ENCODE measurements at regions not wholly inside any gene's neighbourhood (a gene's known extent, or its start where the extent isn't known, plus 50 kb on each side); places are given as distances from the start of the nearest gene placed in this dataset.

GRCh38 chr21:41632748-41633475 lies 125.0 kb upstream of the TMPRSS2 start:
- 69% methylated on average over 3 of the region's 12 CpGs for WGBS (ENCODE audit: insufficient coverage)
- DNase-seq: no peak

GRCh38 chr21:41631564-41632461 lies 123.9 kb upstream of the TMPRSS2 start:
- DNase-seq: no peak
- no peak overlapping the region for H3K4me3 ChIP-seq (ENCODE audit: low read length)

More at GRCh38 chr21:41632748-41633475, 125.0 kb upstream of the TMPRSS2 start:
- Histone ChIP-seq H3K4me3 (ENCODE audit: low read length) (no peak overlapping the region), H3K4me1 (ENCODE audit: control insufficient read depth, insufficient read depth, low read length) (no peaks in the 10 kb centered on the region), H3K27me3 (ENCODE audit: control insufficient read depth, insufficient read depth, low read length) (no peaks in the 10 kb centered on the region), H3K36me3 (ENCODE audit: control insufficient read depth, insufficient read depth, low read length) (no peaks in the 10 kb centered on the region), H3K27ac (ENCODE audit: low read length) (no peak overlapping the region), H3K9me3 (replicated peaks; ENCODE audit: control insufficient read depth, low read depth, low read length) (peaks cover 2% of the 10 kb centered on the region)

DNA sequence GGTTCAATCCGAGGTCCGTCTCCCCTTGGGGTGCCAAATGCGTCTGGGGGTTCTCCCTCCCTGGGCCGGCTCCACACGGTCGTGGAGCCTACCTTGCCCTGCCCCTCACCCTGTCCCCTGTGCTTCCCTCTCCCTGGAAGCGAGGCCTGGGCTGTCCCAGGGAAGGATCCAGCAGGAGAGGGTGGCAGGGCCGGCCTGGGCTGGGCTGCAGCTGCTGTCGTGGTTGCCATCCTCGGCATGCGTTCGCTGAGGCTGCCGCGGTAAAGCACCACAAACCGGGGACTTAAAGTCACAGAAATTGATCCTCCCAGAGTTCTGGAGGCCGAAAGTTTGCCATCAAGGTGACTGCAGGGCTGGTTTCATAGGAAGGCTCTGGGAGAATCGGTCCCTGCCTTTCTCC lies 123.0 kb upstream of the TMPRSS2 start:
- Histone ChIP-seq H3K36me3 (ENCODE audit: control insufficient read depth, insufficient read depth, low read length) (no peaks in the 10 kb centered on the region), H3K27me3 (ENCODE audit: control insufficient read depth, insufficient read depth, low read length) (no peaks in the 10 kb centered on the region), H3K27ac (ENCODE audit: low read length) (no peak overlapping the region), H3K9me3 (replicated peaks; ENCODE audit: control insufficient read depth, low read depth, low read length) (peaks cover 2% of the 10 kb centered on the region), H3K4me1 (ENCODE audit: control insufficient read depth, insufficient read depth, low read length) (no peaks in the 10 kb centered on the region), H3K4me3 (ENCODE audit: low read length) (no peak overlapping the region)
- DNase-seq: no peak
- WGBS (ENCODE audit: insufficient coverage): 92% methylated on average over 17 of the region's 17 CpGs

More at GRCh38 chr21:41631564-41632461, 123.9 kb upstream of the TMPRSS2 start:
- Histone ChIP-seq H3K9me3 (replicated peaks; ENCODE audit: control insufficient read depth, low read depth, low read length) (peaks cover 2% of the 10 kb centered on the region), H3K27ac (ENCODE audit: low read length) (no peak overlapping the region), H3K36me3 (ENCODE audit: control insufficient read depth, insufficient read depth, low read length) (no peaks in the 10 kb centered on the region), H3K27me3 (ENCODE audit: control insufficient read depth, insufficient read depth, low read length) (no peaks in the 10 kb centered on the region), H3K4me1 (ENCODE audit: control insufficient read depth, insufficient read depth, low read length) (no peaks in the 10 kb centered on the region)
- WGBS (ENCODE audit: insufficient coverage): 76% methylated on average over 14 of the region's 14 CpGs

DNA sequence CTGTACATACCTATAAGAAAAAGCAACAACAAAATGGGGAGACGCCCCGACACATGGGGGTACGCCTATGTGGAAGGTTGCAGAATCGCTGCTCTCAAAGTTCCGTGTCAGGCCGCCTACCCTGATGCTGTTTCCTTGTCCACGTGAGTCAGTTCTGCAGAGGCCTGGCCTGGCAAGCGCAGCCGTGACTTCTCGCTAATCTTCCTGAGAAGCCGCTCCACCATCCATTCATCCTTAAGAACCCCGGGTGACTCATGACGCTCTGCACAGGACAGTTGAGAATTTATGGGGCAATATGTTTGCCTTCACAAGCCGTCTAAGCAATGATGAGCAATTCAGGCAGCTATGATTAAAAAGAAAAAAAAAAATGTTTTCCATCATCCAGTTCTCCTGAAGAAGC lies 122.3 kb upstream of the TMPRSS2 start:
- WGBS (ENCODE audit: insufficient coverage): 91% methylated on average over 11 of the region's 14 CpGs

GRCh38 chr21:41628256-41628655 lies 120.3 kb upstream of the TMPRSS2 start:
- 70% methylated on average over 2 of the region's 4 CpGs for WGBS (ENCODE audit: insufficient coverage)
- Histone ChIP-seq H3K4me3 (ENCODE audit: low read length) (no peak overlapping the region), H3K27me3 (ENCODE audit: control insufficient read depth, insufficient read depth, low read length) (no peaks in the 10 kb centered on the region), H3K4me1 (ENCODE audit: control insufficient read depth, insufficient read depth, low read length) (no peaks in the 10 kb centered on the region), H3K27ac (ENCODE audit: low read length) (no peak overlapping the region), H3K9me3 (replicated peaks; ENCODE audit: control insufficient read depth, low read depth, low read length) (peaks cover 2% of the 10 kb centered on the region), H3K36me3 (ENCODE audit: control insufficient read depth, insufficient read depth, low read length) (no peaks in the 10 kb centered on the region)
- DNase-seq: no peak

More for the DNA sequence above, 122.3 kb upstream of the TMPRSS2 start:
- no peaks in the 10 kb centered on the region for H3K27me3 ChIP-seq (ENCODE audit: control insufficient read depth, insufficient read depth, low read length)
- no peak for DNase-seq
- no peak overlapping the region for H3K4me3 ChIP-seq (ENCODE audit: low read length)
- H3K27ac ChIP-seq (ENCODE audit: low read length): no peak overlapping the region
- H3K36me3 ChIP-seq (ENCODE audit: control insufficient read depth, insufficient read depth, low read length): no peaks in the 10 kb centered on the region
- H3K9me3 ChIP-seq (replicated peaks; ENCODE audit: control insufficient read depth, low read depth, low read length): peaks cover 2% of the 10 kb centered on the region
- H3K4me1 ChIP-seq (ENCODE audit: control insufficient read depth, insufficient read depth, low read length): no peaks in the 10 kb centered on the region

- H3K4me1 ChIP-seq (ENCODE audit: control insufficient read depth, insufficient read depth, low read length): no peaks in the 10 kb centered on the region
- no peak for DNase-seq
- no peak overlapping the region for H3K27ac ChIP-seq (ENCODE audit: low read length)
- peaks cover 2% of the 10 kb centered on the region for H3K27me3 ChIP-seq (ENCODE audit: control insufficient read depth, insufficient read depth, low read length)
- WGBS (ENCODE audit: insufficient coverage): 100% methylated on average over 1 of the region's 2 CpGs
- H3K4me3 ChIP-seq (ENCODE audit: low read length): no peak overlapping the region
- H3K36me3 ChIP-seq (ENCODE audit: control insufficient read depth, insufficient read depth, low read length): no peaks in the 10 kb centered on the region
- H3K9me3 ChIP-seq (replicated peaks; ENCODE audit: control insufficient read depth, low read depth, low read length): peaks cover 2% of the 10 kb centered on the region
Measured at GRCh38 chr21:41627428-41627827, 119.5 kb upstream of the TMPRSS2 start.

- no peaks in the 10 kb centered on the region for H3K36me3 ChIP-seq (ENCODE audit: control insufficient read depth, insufficient read depth, low read length)
- DNase-seq: no peak
- H3K9me3 ChIP-seq (replicated peaks; ENCODE audit: control insufficient read depth, low read depth, low read length): peaks cover 2% of the 10 kb centered on the region
- H3K4me3 ChIP-seq (ENCODE audit: low read length): no peak overlapping the region
- peaks cover 11% of the 10 kb centered on the region for H3K4me1 ChIP-seq (ENCODE audit: control insufficient read depth, insufficient read depth, low read length)
- H3K27ac ChIP-seq (ENCODE audit: low read length): no peak overlapping the region
- H3K27me3 ChIP-seq (ENCODE audit: control insufficient read depth, insufficient read depth, low read length): peaks cover 2% of the 10 kb centered on the region
- WGBS (ENCODE audit: insufficient coverage): 74% methylated on average over 3 of the region's 6 CpGs
Measured at GRCh38 chr21:41626021-41626420, 118.1 kb upstream of the TMPRSS2 start.

GRCh38 chr21:41625428-41625827 lies 117.5 kb upstream of the TMPRSS2 start:
- Histone ChIP-seq H3K4me1 (ENCODE audit: control insufficient read depth, insufficient read depth, low read length) (peaks cover 17% of the 10 kb centered on the region), H3K9me3 (replicated peaks; ENCODE audit: control insufficient read depth, low read depth, low read length) (peaks cover 2% of the 10 kb centered on the region), H3K4me3 (ENCODE audit: low read length) (no peak overlapping the region), H3K27ac (ENCODE audit: low read length) (no peak overlapping the region), H3K27me3 (ENCODE audit: control insufficient read depth, insufficient read depth, low read length) (peaks cover 2% of the 10 kb centered on the region), H3K36me3 (ENCODE audit: control insufficient read depth, insufficient read depth, low read length) (no peaks in the 10 kb centered on the region)
- no peak for DNase-seq
- 83% methylated on average over 3 of the region's 4 CpGs for WGBS (ENCODE audit: insufficient coverage)

DNA sequence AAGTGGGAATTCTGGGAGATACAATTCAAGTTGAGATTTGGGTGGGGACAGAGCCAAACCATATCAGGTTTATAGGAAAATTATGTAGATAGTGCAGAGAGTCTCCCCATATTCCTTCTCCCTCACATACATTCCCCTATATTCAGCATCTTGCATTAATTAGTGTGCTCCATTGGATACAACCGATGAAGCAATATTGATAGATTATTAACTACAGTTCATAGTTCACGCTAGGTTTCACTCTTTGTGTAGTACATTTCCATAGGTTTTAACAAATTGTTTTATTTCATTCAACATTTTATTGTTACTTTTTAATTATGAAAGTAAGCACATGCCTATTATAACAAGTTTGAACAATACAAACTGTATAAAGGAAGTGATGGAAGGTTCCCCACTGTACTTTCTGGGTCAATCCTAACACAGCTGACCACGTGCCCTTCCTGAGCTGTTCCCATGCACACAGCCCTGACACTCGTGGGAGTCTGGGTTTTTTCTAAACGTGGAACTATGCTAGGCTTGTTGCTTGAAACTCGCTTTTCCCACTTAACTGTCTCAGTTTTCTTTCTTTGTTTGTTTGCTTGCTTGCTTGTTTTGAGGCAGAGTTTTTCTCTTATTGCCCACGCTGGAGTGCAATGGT lies 116.8 kb upstream of the TMPRSS2 start:
- no peak overlapping the region for H3K4me3 ChIP-seq (ENCODE audit: low read length)
- H3K36me3 ChIP-seq (ENCODE audit: control insufficient read depth, insufficient read depth, low read length): no peaks in the 10 kb centered on the region
- H3K4me1 ChIP-seq (ENCODE audit: control insufficient read depth, insufficient read depth, low read length): peaks cover 17% of the 10 kb centered on the region
- DNase-seq: no peak
- WGBS (ENCODE audit: insufficient coverage): no CpG with 5 or more reads among the region's 7 CpGs
- no peak overlapping the region for H3K27ac ChIP-seq (ENCODE audit: low read length)
- peaks cover 2% of the 10 kb centered on the region for H3K9me3 ChIP-seq (replicated peaks; ENCODE audit: control insufficient read depth, low read depth, low read length)
- H3K27me3 ChIP-seq (ENCODE audit: control insufficient read depth, insufficient read depth, low read length): peaks cover 4% of the 10 kb centered on the region

DNA sequence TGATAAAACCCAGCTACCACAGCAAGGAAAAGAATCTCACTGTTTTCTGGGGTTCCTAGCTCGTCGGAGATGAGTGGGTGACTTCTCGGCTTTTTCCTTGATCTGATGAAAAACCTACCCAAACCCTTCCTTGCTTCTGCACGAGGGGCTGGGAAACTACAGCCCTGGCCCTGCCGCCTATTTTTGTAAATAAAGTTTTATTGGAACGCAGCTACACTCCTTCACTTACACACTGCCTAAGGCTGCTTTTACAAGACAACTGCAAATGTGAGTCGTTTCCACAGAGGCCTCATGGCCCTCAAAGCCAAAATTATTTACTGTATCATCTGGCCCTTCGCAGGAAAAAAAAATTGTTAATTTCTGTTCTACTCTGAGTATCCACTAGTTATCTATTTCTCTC lies 116.0 kb upstream of the TMPRSS2 start:
- peaks cover 4% of the 10 kb centered on the region for H3K27me3 ChIP-seq (ENCODE audit: control insufficient read depth, insufficient read depth, low read length)
- no peak overlapping the region for H3K4me3 ChIP-seq (ENCODE audit: low read length)
- no peaks in the 10 kb centered on the region for H3K9me3 ChIP-seq (replicated peaks; ENCODE audit: control insufficient read depth, low read depth, low read length)
- no peak overlapping the region for H3K27ac ChIP-seq (ENCODE audit: low read length)
- no peaks in the 10 kb centered on the region for H3K36me3 ChIP-seq (ENCODE audit: control insufficient read depth, insufficient read depth, low read length)
- 87% methylated on average over 3 of the region's 8 CpGs for WGBS (ENCODE audit: insufficient coverage)
- no peak for DNase-seq
- H3K4me1 ChIP-seq (ENCODE audit: control insufficient read depth, insufficient read depth, low read length): peaks cover 17% of the 10 kb centered on the region
